ENCODE measurements at regions not wholly inside any gene's neighbourhood (a gene's known extent, or its start where the extent isn't known, plus 50 kb on each side); places are given as distances from the start of the nearest gene placed in this dataset.

- H3K9ac ChIP-seq (ENCODE audit: low read depth, low read length): no peak overlapping the region
- no peaks in the 10 kb centered on the region for H3K4me1 ChIP-seq (ENCODE audit: control insufficient read depth, insufficient read depth, low read length)
- no peak overlapping the region for H3K4me2 ChIP-seq (ENCODE audit: low read length)
- H3K9me3 ChIP-seq (replicated peaks; ENCODE audit: low read length): no peaks in the 10 kb centered on the region
- H3K36me3 ChIP-seq (ENCODE audit: insufficient read depth, low read length): no peaks in the 10 kb centered on the region
- H3K4me3 ChIP-seq (ENCODE audit: low read length): no peak overlapping the region
- no peaks in the 10 kb centered on the region for H3K27me3 ChIP-seq (ENCODE audit: control insufficient read depth, insufficient read depth, low read length)
Measured at GRCh38 chr5:113825176-113825575, 311.7 kb downstream of the YTHDC2 start.

DNA sequence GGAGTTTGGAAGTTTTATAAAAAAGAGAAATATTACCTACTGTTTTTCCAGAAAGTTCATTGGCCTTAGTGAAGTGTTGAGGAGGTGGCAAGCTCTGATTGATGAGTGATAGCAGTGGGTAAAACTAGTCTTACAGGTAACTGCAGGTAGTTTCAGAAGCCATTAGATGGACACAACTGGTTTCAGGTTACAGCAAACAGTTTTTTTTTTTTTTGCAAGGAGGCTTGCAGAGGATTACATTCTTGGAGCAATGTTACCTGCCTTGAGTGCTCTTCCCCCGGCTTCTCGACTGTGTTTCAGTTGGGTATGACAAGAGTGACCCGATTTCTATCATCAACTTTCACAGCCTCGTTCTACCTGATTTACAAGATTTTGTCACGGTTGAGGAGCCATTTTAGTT, 333.4 kb downstream of the YTHDC2 start:
- no peaks in the 10 kb centered on the region for H3K27me3 ChIP-seq (ENCODE audit: control insufficient read depth, insufficient read depth, low read length)
- H3K9ac ChIP-seq (ENCODE audit: low read depth, low read length): no peak overlapping the region
- no peaks in the 10 kb centered on the region for H3K36me3 ChIP-seq (ENCODE audit: insufficient read depth, low read length)
- no peaks in the 10 kb centered on the region for H3K9me3 ChIP-seq (replicated peaks; ENCODE audit: low read length)
- no peaks in the 10 kb centered on the region for H3K4me1 ChIP-seq (ENCODE audit: control insufficient read depth, insufficient read depth, low read length)
- no peak overlapping the region for H3K4me2 ChIP-seq (ENCODE audit: low read length)
- H3K4me3 ChIP-seq (ENCODE audit: low read length): no peak overlapping the region

- H3K36me3 ChIP-seq (ENCODE audit: insufficient read depth, low read length): no peaks in the 10 kb centered on the region
- no peak overlapping the region for H3K9ac ChIP-seq (ENCODE audit: low read depth, low read length)
- no peak overlapping the region for H3K4me2 ChIP-seq (ENCODE audit: low read length)
- no peaks in the 10 kb centered on the region for H3K4me1 ChIP-seq (ENCODE audit: control insufficient read depth, insufficient read depth, low read length)
- H3K4me3 ChIP-seq (ENCODE audit: low read length): no peak overlapping the region
- no peaks in the 10 kb centered on the region for H3K9me3 ChIP-seq (replicated peaks; ENCODE audit: low read length)
- no peaks in the 10 kb centered on the region for H3K27me3 ChIP-seq (ENCODE audit: control insufficient read depth, insufficient read depth, low read length)
Measured at GRCh38 chr5:113864437-113864836, 350.9 kb downstream of the YTHDC2 start.

DNA sequence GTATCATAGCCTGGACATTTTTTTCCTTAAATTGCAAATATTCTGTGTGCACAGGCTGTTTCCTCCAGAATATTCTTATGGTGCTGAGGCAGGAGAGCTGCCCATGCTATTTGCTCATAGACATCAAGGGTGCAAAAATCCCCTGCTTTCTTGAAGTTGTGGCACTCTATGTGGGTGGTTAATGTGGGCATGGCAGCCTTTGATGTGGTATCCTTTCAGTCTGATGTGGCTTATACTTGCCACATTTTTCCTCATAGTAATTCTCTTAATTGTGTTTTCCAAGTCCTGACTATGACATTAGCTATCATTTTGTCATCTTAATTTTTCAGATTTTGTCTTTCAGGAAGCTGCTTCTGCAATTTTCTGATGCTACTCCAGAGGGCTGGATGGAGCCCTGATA, 353.3 kb downstream of the YTHDC2 start:
- H3K9ac ChIP-seq (ENCODE audit: low read depth, low read length): no peak overlapping the region
- H3K9me3 ChIP-seq (replicated peaks; ENCODE audit: low read length): no peaks in the 10 kb centered on the region
- no peaks in the 10 kb centered on the region for H3K27me3 ChIP-seq (ENCODE audit: control insufficient read depth, insufficient read depth, low read length)
- no peaks in the 10 kb centered on the region for H3K36me3 ChIP-seq (ENCODE audit: insufficient read depth, low read length)
- H3K4me2 ChIP-seq (ENCODE audit: low read length): no peak overlapping the region
- H3K4me3 ChIP-seq (ENCODE audit: low read length): no peak overlapping the region
- no peaks in the 10 kb centered on the region for H3K4me1 ChIP-seq (ENCODE audit: control insufficient read depth, insufficient read depth, low read length)

DNA sequence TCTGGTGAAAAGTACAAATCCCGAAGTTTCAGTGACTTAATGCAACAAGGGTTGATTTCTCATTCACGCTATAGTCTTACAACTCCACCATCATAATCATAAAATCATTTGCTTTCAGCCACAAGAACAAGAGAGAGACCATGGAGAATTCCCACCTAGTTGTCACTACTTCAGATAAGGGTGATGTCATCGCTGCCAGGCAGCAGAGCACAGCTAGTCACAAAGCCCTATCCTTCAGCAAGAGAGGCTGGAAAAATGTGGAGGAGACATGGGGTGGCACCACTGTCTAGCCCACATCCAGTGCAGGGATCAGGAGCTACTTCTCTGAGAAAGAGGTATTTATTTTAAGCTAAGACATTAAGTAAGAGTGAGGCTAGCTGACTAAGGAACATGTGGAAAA, 356.1 kb downstream of the YTHDC2 start:
- Histone ChIP-seq H3K4me2 (ENCODE audit: low read length) (no peak overlapping the region), H3K9ac (ENCODE audit: low read depth, low read length) (no peak overlapping the region), H3K27me3 (ENCODE audit: control insufficient read depth, insufficient read depth, low read length) (no peaks in the 10 kb centered on the region), H3K4me1 (ENCODE audit: control insufficient read depth, insufficient read depth, low read length) (no peaks in the 10 kb centered on the region), H3K4me3 (ENCODE audit: low read length) (no peak overlapping the region), H3K9me3 (replicated peaks; ENCODE audit: low read length) (no peaks in the 10 kb centered on the region), H3K36me3 (ENCODE audit: insufficient read depth, low read length) (no peaks in the 10 kb centered on the region)

DNA sequence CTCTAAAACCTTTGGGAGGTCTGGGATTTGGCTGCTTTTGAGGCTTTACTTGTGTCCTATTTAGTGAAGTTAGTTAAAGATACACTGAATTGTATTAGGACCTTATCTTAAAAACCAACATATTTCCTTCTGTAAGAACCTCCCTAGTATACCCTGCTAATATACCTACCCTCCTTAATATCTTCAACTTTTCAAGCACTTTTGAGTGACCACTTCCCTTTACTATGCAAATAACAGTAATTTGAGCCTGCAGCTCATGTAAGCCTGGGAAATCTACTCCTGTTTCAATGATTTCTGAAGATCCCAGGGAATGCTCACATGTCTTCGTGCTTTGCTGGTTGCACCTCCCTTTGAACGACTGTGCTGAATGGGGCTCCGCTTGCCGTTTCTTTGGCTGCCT, 358.5 kb downstream of the YTHDC2 start:
- Histone ChIP-seq H3K4me1 (ENCODE audit: control insufficient read depth, insufficient read depth, low read length) (no peaks in the 10 kb centered on the region), H3K9me3 (replicated peaks; ENCODE audit: low read length) (no peaks in the 10 kb centered on the region), H3K36me3 (ENCODE audit: insufficient read depth, low read length) (no peaks in the 10 kb centered on the region), H3K27me3 (ENCODE audit: control insufficient read depth, insufficient read depth, low read length) (no peaks in the 10 kb centered on the region), H3K4me3 (ENCODE audit: low read length) (no peak overlapping the region), H3K4me2 (ENCODE audit: low read length) (no peak overlapping the region), H3K9ac (ENCODE audit: low read depth, low read length) (no peak overlapping the region)

DNA sequence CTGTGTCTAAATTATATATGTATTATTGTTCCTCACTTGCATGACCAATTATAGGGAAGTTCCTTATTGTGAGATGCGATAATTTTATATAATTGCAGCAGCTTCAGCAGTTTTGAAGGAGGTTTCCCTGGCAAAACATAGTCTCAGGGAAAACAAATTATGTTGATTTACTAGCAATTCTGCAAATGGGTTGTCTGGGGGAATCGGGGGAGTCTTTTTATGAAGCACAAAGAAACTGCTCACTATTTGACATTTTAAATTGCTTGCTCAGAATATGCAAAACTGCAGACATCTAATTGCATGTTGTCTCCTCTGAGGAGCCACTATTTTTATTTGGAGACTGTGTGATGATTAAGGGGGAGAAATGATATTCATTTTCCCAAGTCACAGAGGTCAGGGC, 361.6 kb downstream of the YTHDC2 start:
- Histone ChIP-seq H3K27me3 (ENCODE audit: control insufficient read depth, insufficient read depth, low read length) (no peaks in the 10 kb centered on the region), H3K9me3 (replicated peaks; ENCODE audit: low read length) (no peaks in the 10 kb centered on the region), H3K9ac (ENCODE audit: low read depth, low read length) (no peak overlapping the region), H3K4me2 (ENCODE audit: low read length) (no peak overlapping the region), H3K4me3 (ENCODE audit: low read length) (no peak overlapping the region), H3K36me3 (ENCODE audit: insufficient read depth, low read length) (no peaks in the 10 kb centered on the region), H3K4me1 (ENCODE audit: control insufficient read depth, insufficient read depth, low read length) (no peaks in the 10 kb centered on the region)

DNA sequence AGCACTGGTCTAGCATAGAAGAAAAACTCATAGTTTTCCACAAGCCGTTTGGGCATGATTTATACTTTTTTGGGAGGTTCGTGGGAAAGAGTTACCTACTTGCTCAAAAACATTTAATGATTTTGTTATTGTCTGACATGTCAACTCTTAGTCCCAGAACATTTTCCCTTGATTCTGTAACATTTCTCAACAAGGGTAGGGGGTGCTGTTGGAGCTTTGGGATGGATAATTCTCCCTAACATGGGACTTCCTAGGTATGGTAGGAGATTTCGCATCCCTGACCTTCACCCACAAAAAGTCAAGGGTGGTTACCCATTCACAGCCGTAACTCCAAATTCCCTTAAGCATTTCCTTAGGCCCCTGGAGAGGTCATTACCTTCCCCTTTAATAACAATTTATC, 378.0 kb downstream of the YTHDC2 start:
- H3K27me3 ChIP-seq (ENCODE audit: control insufficient read depth, insufficient read depth, low read length): no peaks in the 10 kb centered on the region
- H3K36me3 ChIP-seq (ENCODE audit: insufficient read depth, low read length): no peaks in the 10 kb centered on the region
- H3K4me3 ChIP-seq (ENCODE audit: low read length): no peak overlapping the region
- H3K4me2 ChIP-seq (ENCODE audit: low read length): no peak overlapping the region
- no peak overlapping the region for H3K9ac ChIP-seq (ENCODE audit: low read depth, low read length)
- no peaks in the 10 kb centered on the region for H3K4me1 ChIP-seq (ENCODE audit: control insufficient read depth, insufficient read depth, low read length)
- no peaks in the 10 kb centered on the region for H3K9me3 ChIP-seq (replicated peaks; ENCODE audit: low read length)

- no peaks in the 10 kb centered on the region for H3K36me3 ChIP-seq (ENCODE audit: insufficient read depth, low read length)
- H3K9ac ChIP-seq (ENCODE audit: low read depth, low read length): no peak overlapping the region
- H3K4me2 ChIP-seq (ENCODE audit: low read length): no peak overlapping the region
- no peak overlapping the region for H3K4me3 ChIP-seq (ENCODE audit: low read length)
- H3K27me3 ChIP-seq (ENCODE audit: control insufficient read depth, insufficient read depth, low read length): no peaks in the 10 kb centered on the region
- H3K4me1 ChIP-seq (ENCODE audit: control insufficient read depth, insufficient read depth, low read length): no peaks in the 10 kb centered on the region
- H3K9me3 ChIP-seq (replicated peaks; ENCODE audit: low read length): no peaks in the 10 kb centered on the region
Measured at GRCh38 chr5:113896789-113897188, 383.3 kb downstream of the YTHDC2 start.

- Histone ChIP-seq H3K36me3 (ENCODE audit: insufficient read depth, low read length) (no peaks in the 10 kb centered on the region), H3K27me3 (ENCODE audit: control insufficient read depth, insufficient read depth, low read length) (no peaks in the 10 kb centered on the region), H3K4me3 (ENCODE audit: low read length) (no peak overlapping the region), H3K9me3 (replicated peaks; ENCODE audit: low read length) (no peaks in the 10 kb centered on the region), H3K9ac (ENCODE audit: low read depth, low read length) (no peak overlapping the region), H3K4me2 (ENCODE audit: low read length) (no peak overlapping the region), H3K4me1 (ENCODE audit: control insufficient read depth, insufficient read depth, low read length) (no peaks in the 10 kb centered on the region)
Measured at GRCh38 chr5:113897748-113898147, 384.3 kb downstream of the YTHDC2 start.

- Histone ChIP-seq H3K4me3 (ENCODE audit: low read length) (no peak overlapping the region), H3K4me2 (ENCODE audit: low read length) (no peak overlapping the region), H3K4me1 (ENCODE audit: control insufficient read depth, insufficient read depth, low read length) (no peaks in the 10 kb centered on the region), H3K9me3 (replicated peaks; ENCODE audit: low read length) (no peaks in the 10 kb centered on the region), H3K36me3 (ENCODE audit: insufficient read depth, low read length) (no peaks in the 10 kb centered on the region), H3K9ac (ENCODE audit: low read depth, low read length) (no peak overlapping the region), H3K27me3 (ENCODE audit: control insufficient read depth, insufficient read depth, low read length) (no peaks in the 10 kb centered on the region)
Measured at GRCh38 chr5:113900141-113900540, 386.6 kb downstream of the YTHDC2 start.

GRCh38 chr5:113900816-113901215, 387.3 kb downstream of the YTHDC2 start:
- no peak overlapping the region for H3K9ac ChIP-seq (ENCODE audit: low read depth, low read length)
- no peak overlapping the region for H3K4me2 ChIP-seq (ENCODE audit: low read length)
- H3K36me3 ChIP-seq (ENCODE audit: insufficient read depth, low read length): no peaks in the 10 kb centered on the region
- H3K4me1 ChIP-seq (ENCODE audit: control insufficient read depth, insufficient read depth, low read length): no peaks in the 10 kb centered on the region
- no peaks in the 10 kb centered on the region for H3K9me3 ChIP-seq (replicated peaks; ENCODE audit: low read length)
- H3K27me3 ChIP-seq (ENCODE audit: control insufficient read depth, insufficient read depth, low read length): no peaks in the 10 kb centered on the region
- no peak overlapping the region for H3K4me3 ChIP-seq (ENCODE audit: low read length)

All from skeletal muscle satellite cell (primary cell).